ENCODE measurements at regions not wholly inside any gene's neighbourhood (a gene's known extent, or its start where the extent isn't known, plus 50 kb on each side); places are given as distances from the start of the nearest gene placed in this dataset.

DNA sequence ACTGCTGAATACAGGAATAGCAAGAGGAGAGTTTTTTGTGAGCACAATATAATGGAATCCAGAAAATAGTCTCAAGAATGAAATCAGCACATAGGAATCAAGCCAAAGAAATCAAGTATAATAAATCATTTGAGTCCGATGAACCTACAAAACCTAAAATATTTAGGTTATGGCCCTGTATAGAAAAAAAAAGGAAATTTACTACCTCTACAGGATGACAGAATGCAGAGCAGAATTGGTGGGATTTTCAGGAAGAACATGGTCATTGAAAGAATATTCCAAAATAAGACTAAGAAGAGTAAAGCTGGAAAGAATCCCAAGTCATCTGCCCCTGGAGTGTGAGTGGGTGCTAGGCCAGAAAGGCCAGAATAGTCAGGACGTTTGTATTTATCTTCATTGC is 1041.2 kb upstream of the CDH2 start:
- TF ChIP-seq, protein P1, sequence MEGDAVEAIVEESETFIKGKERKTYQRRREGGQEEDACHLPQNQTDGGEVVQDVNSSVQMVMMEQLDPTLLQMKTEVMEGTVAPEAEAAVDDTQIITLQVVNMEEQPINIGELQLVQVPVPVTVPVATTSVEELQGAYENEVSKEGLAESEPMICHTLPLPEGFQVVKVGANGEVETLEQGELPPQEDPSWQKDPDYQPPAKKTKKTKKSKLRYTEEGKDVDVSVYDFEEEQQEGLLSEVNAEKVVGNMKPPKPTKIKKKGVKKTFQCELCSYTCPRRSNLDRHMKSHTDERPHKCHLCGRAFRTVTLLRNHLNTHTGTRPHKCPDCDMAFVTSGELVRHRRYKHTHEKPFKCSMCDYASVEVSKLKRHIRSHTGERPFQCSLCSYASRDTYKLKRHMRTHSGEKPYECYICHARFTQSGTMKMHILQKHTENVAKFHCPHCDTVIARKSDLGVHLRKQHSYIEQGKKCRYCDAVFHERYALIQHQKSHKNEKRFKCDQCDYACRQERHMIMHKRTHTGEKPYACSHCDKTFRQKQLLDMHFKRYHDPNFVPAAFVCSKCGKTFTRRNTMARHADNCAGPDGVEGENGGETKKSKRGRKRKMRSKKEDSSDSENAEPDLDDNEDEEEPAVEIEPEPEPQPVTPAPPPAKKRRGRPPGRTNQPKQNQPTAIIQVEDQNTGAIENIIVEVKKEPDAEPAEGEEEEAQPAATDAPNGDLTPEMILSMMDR (IDR thresholded peaks at IDR 0.05): no peak
- no peak for TF ChIP-seq ZFX (IDR thresholded peaks at IDR 0.05; ENCODE audit: borderline replicate concordance)
